ENCODE measurements at regions not wholly inside any gene's neighbourhood (a gene's known extent, or its start where the extent isn't known, plus 50 kb on each side); places are given as distances from the start of the nearest gene placed in this dataset.

GRCh38 chr6:170227521-170227983 is 63.3 kb downstream of the DLL1 start:
- TF ChIP-seq CTCF (conservative IDR thresholded peaks at IDR 0.05), result no peak
- TF ChIP-seq ZFX (IDR thresholded peaks at IDR 0.05), result no peak

Data from C4-2B (cell line).